ENCODE measurements at regions not wholly inside any gene's neighbourhood (a gene's known extent, or its start where the extent isn't known, plus 50 kb on each side); places are given as distances from the start of the nearest gene placed in this dataset.
"Not testable (repeated sequence)": the region's sequence is repeated elsewhere in the genome, so short reads cannot be mapped to it uniquely, and the experiment has no call there.

- not testable (repeated sequence) for DNase-seq
Measured at GRCh38 chr14:66031981-66032380, 454.2 kb upstream of the CCDC196 start.

- DNase-seq: no peak
Measured at GRCh38 chr14:66032800-66033199, 453.4 kb upstream of the CCDC196 start.

GRCh38 chr14:66036547-66036946 is 449.6 kb upstream of the CCDC196 start:
- no peak for DNase-seq

GRCh38 chr14:66037361-66037760 is 448.8 kb upstream of the CCDC196 start:
- no peak for DNase-seq

- DNase-seq: no peak
Measured at GRCh38 chr14:66038212-66038611, 448.0 kb upstream of the CCDC196 start.

GRCh38 chr14:66038618-66039017 is 447.6 kb upstream of the CCDC196 start:
- DNase-seq: no peak

- no peak for DNase-seq
Measured at GRCh38 chr14:66039495-66039894, 446.7 kb upstream of the CCDC196 start.

GRCh38 chr14:66041582-66041981 is 444.6 kb upstream of the CCDC196 start:
- DNase-seq: no peak

- no peak for DNase-seq
Measured at GRCh38 chr14:66043921-66044320, 442.2 kb upstream of the CCDC196 start.

- no peak for DNase-seq
Measured at GRCh38 chr14:66045572-66046021, 440.6 kb upstream of the CCDC196 start.

- DNase-seq: no peak
Measured at GRCh38 chr14:66046035-66046434, 440.1 kb upstream of the CCDC196 start.

- no peak for DNase-seq
Measured at GRCh38 chr14:66046591-66046990, 439.6 kb upstream of the CCDC196 start.

- DNase-seq: no peak
Measured at GRCh38 chr14:66056268-66056907, 429.8 kb upstream of the CCDC196 start.

- DNase-seq: no peak
Measured at GRCh38 chr14:66056926-66057552, 429.1 kb upstream of the CCDC196 start.

GRCh38 chr14:66065188-66065587 is 421.0 kb upstream of the CCDC196 start:
- no peak for DNase-seq

GRCh38 chr14:66066981-66067776 is 419.0 kb upstream of the CCDC196 start:
- no peak for DNase-seq

GRCh38 chr14:66069036-66069435 is 417.1 kb upstream of the CCDC196 start:
- no peak for DNase-seq

GRCh38 chr14:66069830-66070541 is 416.2 kb upstream of the CCDC196 start:
- no peak for DNase-seq

- peak; percentile 71 for DNase-seq
Measured at GRCh38 chr14:66070542-66071319, 415.4 kb upstream of the CCDC196 start.

- no peak for DNase-seq
Measured at GRCh38 chr14:66072190-66073084, 413.7 kb upstream of the CCDC196 start.

- DNase-seq: no peak
Measured at GRCh38 chr14:66074537-66074936, 411.6 kb upstream of the CCDC196 start.

Data from activated naive CD4-positive, alpha-beta T cell treated with anti-CD3 and anti-CD28 coated beads, Interleukin-2, amount 50 U/mL, for 16 hours (primary cell).